NCI-H1417 (cell line): ENCODE measurements at regions not wholly inside any gene's neighbourhood (a gene's known extent, or its start where the extent isn't known, plus 50 kb on each side); places are given as distances from the start of the nearest gene placed in this dataset.

Experiments
- DNase-seq, 3 experiments: peaks; one replicate each; lab custom pipeline; 2025; lab: John Stamatoyannopoulos, UW

DNA sequence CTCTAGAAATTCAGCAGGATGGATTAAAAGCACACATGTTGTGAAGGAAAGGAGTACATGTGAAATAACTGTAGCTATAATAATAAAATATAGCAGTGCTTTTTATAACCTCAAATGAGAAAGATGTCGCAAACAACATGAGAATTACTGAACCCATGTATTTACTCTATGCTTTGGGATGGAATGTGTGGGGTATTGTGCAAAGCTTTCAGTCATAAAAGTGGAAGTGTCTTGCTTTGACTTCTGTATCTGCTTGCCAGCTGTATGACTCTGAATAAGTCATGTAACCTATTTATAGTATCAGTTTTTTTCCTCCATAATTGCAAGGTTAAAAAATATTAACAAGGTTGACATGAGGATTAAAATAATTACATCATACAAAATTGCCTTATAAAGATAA lies 519.3 kb upstream of the CADM2 start:
- DNase-seq = no peak

DNA sequence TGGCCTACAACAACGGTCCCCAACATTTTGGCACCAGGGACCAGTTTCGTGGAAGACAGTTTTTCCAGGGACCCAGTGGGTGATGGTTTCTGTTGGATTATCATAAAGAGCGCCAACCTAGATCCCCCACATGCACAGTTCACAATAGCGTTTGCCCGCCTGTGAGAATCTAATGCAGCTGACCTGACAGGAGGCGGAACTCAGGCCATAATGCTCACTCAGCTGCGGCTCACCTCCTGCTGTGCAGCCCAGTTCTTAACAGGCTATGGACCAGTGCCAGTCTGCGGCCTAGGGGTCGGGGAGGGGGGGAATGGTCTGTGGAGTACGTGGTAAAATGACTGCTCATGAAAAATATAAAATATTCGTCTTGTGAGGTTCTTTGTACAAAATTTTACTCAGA lies 518.5 kb upstream of the CADM2 start:
- no peak for DNase-seq

DNA sequence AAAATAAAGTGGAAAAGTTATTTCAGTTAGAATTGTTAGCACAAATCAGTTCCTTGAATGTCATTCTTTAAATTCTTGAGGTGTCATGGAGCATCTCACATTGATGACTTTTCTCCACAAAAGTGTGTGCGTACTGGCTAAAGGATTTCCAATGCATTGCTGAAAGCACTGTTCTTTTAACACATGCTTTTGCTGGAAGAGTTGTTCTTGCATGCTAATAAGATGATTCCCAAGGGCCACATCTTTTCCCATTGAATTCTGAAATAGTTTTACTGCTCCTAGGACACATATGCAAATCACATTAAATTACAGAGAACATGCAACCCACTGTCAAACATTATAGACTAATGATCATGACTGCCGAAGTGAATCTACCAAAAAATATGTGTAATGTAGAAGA lies 516.3 kb upstream of the CADM2 start:
- no peak for DNase-seq

DNA sequence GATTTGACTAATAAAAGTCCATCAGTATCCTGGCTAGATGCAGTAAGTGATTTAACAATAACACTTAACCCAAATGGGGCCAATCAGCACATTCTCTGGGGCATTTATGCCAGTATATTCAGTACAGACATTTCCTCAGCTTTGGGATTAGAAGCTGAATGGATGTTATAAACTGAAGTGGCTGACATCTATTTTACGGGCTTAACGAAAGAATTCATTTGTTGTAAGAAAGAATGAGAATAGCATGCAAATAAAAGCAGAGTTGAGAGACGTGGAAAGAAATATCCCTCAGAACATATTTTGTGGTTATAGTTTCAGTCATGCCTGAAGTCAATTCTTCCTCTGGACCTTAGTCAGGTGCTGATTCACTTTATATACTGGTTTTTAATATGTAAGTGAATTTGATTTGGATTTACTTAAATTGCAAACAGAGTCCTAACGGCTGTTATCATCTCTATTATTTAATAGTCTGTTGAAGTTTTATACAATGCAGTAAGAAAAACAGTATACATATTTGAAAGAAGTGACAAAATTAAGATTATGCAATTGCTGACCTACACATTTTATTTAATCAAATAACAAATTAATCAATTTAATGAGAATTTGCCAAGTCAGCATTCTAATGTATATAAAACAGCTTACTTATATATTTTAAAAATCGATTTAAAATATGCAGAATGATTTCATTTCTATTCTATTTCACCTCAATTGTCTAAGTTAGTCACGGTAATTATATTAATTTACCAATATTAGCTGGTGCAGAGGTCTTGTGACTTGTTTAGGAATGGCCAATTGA lies 513.9 kb upstream of the CADM2 start:
- DNase-seq = no peak

DNA sequence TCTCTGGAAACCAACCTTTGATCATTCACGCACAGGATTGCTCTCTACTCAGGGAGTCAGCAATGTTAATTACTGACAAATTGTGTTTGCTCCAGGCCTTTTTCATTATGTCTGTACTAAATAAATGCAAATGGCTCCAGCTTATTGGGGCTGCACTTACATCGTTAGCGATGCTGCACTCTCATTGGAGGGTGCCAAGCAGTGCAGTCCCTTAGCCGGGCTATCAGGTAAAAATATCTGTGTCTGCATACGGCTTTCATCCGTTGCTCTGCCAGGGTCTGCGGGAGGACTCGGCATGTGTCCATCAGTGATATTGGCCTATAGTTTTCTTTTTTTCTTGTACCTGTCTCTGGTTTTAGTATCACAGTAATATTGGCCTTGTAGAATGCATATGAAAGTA lies 471.5 kb upstream of the CADM2 start:
- no peak for DNase-seq

DNA sequence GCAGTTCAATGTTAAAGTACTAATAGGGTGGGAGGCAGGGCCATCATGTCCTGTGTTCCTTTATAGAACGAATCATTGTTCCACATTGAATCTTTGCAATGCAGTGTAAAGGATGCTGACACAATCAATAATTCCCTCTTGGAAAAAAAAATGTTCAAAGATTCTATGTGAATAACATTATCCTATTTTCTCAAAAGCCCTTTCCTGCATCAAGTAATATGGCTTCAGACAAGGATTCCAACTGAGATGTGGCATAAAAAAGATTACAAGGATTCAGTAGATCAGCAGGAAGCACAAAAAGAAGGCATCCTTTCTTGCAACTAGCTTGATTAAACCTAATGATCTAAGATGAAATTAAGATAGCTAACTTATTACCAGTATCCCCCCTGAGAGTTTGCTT lies 454.0 kb upstream of the CADM2 start:
- no peak for DNase-seq

DNA sequence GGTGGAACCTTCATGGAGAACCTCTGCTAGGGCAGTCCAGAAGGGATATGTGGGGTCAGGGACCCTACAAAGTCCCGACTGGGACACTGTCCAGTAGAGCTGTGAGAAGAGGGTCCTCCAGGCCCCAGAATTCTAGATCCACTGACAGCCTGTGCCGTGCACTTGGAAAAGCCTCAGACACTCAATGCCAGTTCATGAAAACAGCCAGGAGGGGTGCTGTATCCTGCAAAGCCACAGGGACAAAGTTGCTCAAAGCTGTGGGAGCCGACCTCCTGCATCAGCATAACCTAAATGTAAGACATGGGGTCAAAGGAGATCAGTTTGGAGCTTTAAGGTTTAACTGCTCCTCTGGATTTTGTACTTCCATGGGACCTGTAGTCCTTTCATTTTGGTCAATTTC lies 448.8 kb upstream of the CADM2 start:
- no peak for DNase-seq

DNA sequence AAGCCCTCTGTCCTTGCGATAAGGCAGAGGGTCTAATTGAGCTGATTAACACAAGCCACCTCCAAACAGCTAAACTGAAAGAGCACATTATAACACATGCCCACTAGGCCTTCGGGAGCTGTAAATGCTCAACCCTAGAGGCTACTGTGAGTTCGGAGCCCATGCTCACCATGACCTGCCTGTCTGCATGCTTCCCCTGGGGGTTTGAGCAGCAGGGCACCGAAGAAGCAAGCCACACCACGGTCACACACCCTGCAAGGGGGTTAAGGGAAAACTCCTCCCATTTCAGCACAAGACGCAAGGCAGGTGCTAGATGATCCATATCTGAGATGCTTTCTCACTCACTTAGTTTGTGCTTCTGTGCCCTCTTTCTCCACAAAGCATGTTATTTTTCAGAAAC lies 435.9 kb upstream of the CADM2 start:
- no peak for DNase-seq

DNA sequence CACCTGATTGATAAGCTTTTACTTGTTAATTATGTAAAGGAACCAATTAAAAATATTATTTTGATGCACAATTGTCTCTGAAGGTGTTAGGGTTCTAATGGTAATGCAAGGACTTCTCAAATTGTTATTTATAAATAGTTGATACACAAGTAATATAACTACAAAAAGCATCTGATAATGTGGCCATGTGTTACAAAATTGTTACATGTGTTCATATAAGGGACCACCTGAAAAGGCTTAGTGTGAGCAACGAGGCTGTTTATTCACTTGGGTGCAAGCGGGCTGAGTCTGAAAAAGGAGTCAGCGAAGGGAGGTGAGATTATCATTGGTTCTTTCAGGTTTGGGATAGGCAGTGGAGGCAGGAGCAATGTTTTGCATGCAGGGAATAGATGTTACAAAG lies 421.9 kb upstream of the CADM2 start:
- DNase-seq = no peak

DNA sequence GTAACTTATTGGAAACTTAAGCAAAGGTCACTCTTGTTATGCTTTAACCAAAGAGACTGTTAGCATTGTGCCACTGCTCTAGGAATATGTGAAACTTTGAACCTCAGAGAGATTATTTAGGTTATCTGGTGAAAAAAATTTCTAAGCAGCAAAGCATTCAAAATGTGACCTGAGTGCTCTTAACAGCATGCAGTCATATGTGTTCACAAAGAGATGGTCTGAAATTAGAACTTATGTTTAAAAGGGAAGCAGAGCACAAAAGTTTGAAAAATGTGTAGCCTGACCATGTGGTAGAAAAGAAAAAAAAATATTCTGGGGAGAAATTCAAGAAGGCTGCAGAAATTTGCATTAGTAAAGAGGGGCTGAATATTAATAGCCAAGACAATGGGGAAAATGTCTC lies 420.2 kb upstream of the CADM2 start:
- no peak for DNase-seq

DNA sequence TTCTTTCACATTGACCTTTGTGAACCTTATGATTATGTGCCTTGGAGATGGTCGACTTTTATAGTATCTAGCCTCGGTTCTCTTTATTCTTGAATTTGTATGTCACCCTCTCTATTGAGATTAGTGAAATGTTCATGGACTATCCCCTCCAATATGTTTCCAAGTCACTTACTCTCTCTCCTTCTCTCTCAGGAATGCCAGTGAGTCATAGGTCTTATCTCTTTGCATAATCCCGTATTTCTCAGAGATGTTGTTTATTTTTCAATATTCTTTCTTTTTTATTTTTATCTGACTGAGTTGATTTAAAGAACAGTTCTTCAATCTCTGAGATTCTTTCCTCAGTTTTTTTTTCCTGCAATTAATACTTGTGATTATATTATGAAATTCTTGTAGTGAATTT lies 411.6 kb upstream of the CADM2 start:
- DNase-seq = no peak

DNA sequence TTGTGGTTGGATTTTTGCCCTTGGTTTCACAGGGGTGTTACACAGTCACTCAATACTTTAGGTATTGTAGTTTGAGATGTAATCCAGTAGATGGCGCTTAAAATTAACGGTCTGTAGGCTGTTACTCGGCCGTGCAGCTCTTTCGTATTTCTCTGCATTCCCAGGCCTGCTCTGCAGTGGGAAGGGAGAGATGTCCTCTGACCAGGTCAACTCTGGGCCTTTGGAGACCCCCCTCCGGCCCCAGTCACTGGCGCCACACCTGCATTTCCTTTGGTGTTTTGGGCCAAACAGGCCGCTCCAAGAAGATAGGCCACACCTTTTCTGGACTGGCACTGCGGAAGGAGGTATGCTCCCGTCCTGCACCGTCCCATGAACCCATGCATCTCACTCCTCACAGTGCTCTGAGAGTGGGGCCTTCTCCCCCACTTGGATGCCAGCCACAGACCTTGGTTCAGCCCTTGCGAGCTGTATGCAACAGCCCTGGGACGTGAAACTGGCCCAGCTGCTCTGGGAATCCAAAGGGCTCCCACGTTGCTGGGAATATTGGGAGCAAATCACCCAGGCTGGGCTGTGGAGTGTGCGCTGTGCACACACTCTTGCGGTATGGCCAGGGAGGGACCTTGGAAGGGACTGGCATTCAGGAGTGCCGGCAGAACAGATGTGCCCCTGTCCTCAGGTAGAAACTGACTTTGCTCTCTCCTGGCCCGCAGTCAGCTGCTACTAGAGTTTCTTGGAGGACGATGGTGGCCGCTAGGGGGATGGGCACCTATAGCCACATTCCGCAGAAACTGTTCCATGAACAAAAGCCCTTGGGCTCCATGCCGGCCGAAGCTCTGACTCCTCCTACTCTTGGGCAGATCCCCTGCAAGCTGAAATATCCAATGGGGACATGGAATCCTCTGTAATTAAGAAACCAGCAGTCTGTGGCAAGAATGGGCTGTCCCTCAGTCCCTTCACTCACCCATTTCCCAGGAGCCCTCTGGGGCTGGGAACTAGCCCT lies 410.5 kb upstream of the CADM2 start:
- DNase-seq = peak in 2 of 3 experiments; percentile 10 to 11

DNA sequence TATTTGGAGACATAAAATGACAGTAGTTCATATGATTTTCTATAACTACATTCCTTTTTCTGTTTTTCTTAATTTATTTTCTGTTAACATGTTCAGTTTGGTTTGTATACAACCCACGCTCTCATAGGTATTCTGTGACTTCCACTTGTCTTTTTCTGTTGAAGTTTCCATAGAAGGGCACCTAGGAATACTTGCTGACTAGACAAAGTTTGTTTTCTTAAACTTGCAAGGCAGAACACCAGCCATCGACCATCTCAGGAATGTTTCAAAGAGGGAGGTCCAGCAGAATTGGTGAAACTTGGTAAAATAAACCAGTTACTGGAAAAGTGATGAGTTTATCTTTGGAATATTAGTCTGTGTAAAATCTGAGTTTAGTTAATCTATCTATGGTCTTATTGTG lies 403.2 kb upstream of the CADM2 start:
- DNase-seq = no peak

DNA sequence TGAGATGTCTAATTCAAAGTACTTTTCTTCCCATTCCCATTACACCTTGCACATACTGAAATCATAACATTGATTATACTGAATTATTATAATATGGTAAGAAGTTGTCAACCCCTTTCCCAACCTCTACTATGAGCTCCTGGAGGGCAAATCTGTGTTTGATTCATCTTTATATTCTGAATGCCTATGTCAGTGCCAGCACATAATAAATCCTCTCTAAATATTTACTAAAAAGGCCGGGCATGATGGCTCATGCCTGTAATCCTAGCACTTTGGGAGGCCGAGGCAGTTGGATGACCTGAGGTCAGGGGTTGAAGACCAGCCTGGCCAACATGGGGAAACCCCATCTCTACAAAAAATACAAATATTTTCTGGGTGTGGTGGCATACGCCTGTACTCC lies 392.5 kb upstream of the CADM2 start:
- DNase-seq = no peak

DNA sequence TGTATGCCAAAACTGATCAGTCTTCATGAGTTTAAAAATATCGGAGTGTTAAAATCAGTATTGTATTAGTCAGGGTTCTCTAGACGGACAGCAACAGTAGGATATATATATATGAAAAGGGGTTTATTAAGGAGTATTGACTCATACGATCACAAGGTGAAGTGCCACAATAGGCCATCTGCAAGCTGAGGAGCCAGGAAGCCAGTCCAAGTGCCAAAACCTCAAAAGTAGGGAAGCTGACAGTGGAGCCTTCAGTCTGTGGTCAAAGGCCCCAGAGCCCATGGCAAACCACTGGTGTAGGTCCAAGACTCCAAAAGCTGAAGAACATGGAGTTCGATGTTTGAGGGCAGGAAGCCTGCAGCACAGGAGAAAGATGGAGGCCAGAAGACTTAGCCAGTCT lies 391.0 kb upstream of the CADM2 start:
- DNase-seq = no peak

DNA sequence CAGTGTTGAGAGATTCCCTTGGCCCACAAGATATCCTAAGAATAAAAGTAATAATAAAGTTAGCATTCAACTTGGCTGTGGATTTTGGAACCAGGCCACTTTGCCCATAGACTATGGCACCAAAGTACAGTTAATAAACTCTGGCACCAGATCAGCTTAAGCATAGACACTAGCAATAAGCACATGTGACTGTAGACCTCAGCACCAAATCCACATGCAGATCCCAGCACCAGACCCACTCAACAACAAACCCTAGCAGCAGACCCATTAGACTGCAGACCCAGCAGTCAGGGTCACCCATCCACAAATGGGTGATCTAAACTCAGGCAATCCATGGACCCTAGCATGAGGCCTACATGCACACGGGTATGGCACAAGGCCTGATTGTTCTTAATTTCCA lies 384.8 kb upstream of the CADM2 start:
- no peak for DNase-seq

DNA sequence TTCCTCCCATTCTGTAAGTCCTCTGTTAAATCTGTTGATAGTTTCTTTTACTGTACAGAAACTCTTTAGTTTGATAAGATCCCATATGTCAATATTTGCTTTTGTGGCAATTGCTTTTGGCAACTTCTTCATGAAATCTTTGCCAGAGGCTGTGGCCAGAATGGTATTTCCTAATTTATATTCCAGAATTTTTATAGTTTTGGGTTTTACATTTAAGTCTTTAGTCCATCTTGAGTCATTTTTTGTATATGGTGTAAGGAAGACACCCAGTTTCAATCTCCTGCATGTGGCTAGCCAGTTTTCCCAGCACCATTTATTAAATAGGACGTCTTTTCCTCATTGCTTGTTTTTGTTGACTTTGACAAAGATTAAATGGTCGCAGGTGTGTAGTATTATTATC lies 372.4 kb upstream of the CADM2 start:
- no peak for DNase-seq

DNA sequence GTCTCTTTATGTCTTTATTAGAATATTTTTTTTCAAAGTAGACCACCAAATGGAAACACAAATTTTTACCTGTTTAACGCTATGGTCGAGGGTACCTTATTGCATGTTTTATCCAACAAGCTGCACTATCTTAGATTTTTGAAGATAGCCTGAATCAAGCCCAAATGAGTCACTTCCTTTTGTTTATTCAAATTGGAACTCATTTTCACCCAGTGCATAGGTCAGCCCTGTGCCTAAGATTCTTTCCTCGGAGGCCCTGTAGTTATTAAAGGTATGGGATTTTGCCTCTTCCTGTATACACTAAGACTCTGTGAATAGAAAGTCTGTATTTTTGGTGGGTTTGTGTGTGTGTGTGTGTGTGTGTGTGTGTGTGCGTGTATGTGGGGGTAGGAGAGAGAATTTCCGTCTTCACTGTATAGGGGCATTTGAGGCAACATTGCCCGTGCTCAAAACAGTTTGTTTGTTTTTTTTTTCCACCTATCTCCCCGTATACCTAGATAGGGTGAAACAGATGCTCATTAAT lies 358.0 kb upstream of the CADM2 start:
- DNase-seq = no peak

DNA sequence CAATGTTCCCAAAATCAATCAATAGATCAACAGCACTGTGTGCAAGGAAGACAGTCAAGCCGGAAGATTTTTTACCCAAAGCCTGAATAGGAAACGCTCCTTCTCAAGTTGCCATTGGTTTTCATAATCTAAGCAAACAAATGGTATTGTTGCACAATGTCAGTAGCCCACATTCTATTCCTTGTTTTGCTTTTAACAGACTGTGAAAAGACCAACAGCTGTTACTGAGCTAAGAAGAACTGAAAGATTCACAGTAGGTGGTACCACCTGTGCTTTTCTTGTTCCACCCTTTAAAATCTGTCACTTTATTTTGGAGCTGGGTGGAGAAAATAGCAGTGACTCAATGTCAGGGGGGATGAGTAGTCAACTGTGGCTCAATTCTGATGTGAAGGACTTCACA lies 357.5 kb upstream of the CADM2 start:
- peak; percentile 26 to 68 (median 39) for DNase-seq

DNA sequence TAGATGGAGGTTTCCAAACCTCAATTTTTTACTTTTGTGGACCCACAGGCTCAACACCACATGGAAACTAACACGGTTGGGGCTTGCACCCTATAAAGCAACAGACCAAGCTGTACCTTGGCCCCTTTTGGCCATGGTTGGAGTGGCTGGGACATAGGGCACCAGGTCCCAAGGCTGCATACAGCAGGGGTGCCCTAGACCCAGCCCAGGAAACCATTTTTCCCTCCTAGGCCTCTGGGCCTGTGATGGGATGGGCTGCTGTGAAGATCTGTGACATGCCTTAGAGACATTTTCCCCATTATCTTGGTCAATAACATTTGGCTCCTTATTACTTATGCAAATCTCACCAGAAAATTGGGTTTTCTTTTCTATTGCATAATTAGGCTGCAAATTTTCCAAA lies 337.0 kb upstream of the CADM2 start:
- no peak for DNase-seq

DNA sequence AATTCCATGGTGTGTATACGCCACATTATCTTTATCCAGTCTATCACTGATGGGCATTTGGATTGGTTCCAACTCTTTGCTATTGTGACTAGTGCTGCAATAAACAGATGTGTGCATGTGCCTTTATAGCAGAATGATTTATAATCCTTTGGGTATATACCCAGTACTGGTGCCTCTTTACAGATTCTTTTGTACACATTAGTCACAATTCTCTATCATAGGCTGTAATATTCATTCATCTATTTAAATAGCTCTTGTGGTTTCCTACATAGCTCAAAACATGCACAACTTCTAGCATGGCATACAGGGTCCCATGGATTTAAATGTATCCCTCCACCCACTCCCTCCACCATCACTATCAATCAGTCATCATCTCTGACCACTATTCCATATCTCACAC lies 324.1 kb upstream of the CADM2 start:
- no peak for DNase-seq

DNA sequence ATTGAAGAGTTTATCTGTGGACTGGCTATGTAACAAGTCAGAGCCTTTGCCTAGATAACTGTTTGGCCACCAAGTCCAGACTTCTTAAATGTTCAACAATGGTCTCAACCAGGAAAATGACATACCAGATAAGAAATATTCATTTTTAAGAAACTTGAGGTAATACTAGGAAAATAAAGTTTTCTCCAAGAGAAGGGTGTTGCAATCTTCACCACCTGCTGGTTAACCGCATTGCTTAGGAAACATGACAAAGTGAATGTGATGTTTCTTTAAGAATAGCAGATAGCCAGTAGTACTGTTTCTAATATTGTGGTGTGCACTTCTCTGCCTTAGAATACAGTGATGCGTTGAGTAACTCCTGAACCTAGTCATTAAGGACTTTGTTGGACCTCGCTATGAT lies 321.5 kb upstream of the CADM2 start:
- no peak for DNase-seq

DNA sequence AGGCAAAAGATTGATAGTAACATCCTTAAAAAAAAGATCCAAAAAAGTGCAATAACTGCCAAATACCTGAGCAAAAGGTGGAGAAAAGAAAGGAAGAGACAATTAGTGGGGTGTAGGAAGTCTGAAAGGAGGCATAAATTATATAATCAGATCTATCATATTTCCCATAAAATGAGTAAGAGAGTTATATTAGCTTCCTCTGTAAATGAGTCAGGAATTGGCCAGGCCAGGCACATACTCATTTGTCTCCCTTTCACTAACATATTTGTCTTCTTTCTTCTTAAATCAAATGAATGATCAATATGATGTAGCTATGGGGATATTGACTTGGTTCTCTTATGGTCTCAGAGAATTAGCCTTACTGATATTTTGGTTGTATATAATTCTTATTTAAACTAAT lies 292.3 kb upstream of the CADM2 start:
- no peak for DNase-seq
